ENCODE measurements at regions not wholly inside any gene's neighbourhood (a gene's known extent, or its start where the extent isn't known, plus 50 kb on each side); places are given as distances from the start of the nearest gene placed in this dataset.

GRCh38 chr3:168895419-168895818, 768.1 kb downstream of the MECOM start:
- dilution Hi-C loops (cut with HindIII; ENCODE audit: low sequenced_read_pairs, unreplicated experiment) (no loop called here), intact Hi-C loops (cut with micrococcal nuclease) (no loop called here), in situ Hi-C loops (cut with MboI; ENCODE audit: low sequenced_read_pairs) (no loop called here)
- H4K20me1 ChIP-seq (ENCODE audit: insufficient read depth, low read length) = no peaks in the 10 kb centered on the region
- H3K4me3 ChIP-seq (ENCODE audit: insufficient read depth, low read depth, low read length) = no peak overlapping the region
- no TSS peak for BruUV-seq (replicated peaks)
- no peak for DNase-seq
- H3K18ac ChIP-seq (ENCODE audit: low read depth, low read length) = no peak overlapping the region
- no peak overlapping the region for H4K8ac ChIP-seq (ENCODE audit: low read depth in 2 of 2, low read length in 2 of 2)
- no peak for TF ChIP-seq CEBPB (IDR thresholded peaks at IDR 0.05; ENCODE audit: low read depth, low read length)
- no peak for TF ChIP-seq MAZ (IDR thresholded peaks at IDR 0.05; ENCODE audit: borderline replicate concordance, low read depth, low read length)
- no peak for TF ChIP-seq ELK1 (IDR thresholded peaks at IDR 0.05; ENCODE audit: borderline replicate concordance, low read depth, low read length)
- TF ChIP-seq MAFK (IDR thresholded peaks at IDR 0.05; ENCODE audit: low read depth, low read length) = no peak
- no peak for TF ChIP-seq CTCF (conservative IDR thresholded peaks at IDR 0.05; ENCODE audit: low read depth, low read length)
- no peak for TF ChIP-seq NFE2L2 (IDR thresholded peaks at IDR 0.05; ENCODE audit: low read depth, low read length)
- TF ChIP-seq RAD21 (IDR thresholded peaks at IDR 0.05; ENCODE audit: low read length) = no peak
- no peak for TF ChIP-seq RFX5 (IDR thresholded peaks at IDR 0.05; ENCODE audit: low read depth, low read length)
- TF ChIP-seq CHD1 (IDR thresholded peaks at IDR 0.05; ENCODE audit: low read depth, low read length) = no peak
- TF ChIP-seq BHLHE40 (IDR thresholded peaks at IDR 0.05; ENCODE audit: low read depth, low read length) = no peak
- no peak for TF ChIP-seq FOS (IDR thresholded peaks at IDR 0.05; ENCODE audit: low read depth, low read length)
- TF ChIP-seq SMC3 (IDR thresholded peaks at IDR 0.05; ENCODE audit: low read depth, low read length) = no peak
- TF ChIP-seq USF2 (IDR thresholded peaks at IDR 0.05; ENCODE audit: low read depth, low read length) = no peak
- TF ChIP-seq RCOR1 (IDR thresholded peaks at IDR 0.05; ENCODE audit: insufficient replicate concordance, low read length) = no peak
- no peak overlapping the region for H3K9ac ChIP-seq (ENCODE audit: low read depth, low read length)
- H3K9me3 ChIP-seq (ENCODE audit: control insufficient read depth, insufficient read depth, low read length) = no peaks in the 10 kb centered on the region
- H3K27me3 ChIP-seq (ENCODE audit: control insufficient read depth, insufficient read depth, low read length) = no peaks in the 10 kb centered on the region
- no peak overlapping the region for H3K14ac ChIP-seq (replicated peaks; ENCODE audit: low read depth, low read length)
- no peak overlapping the region for H3K27ac ChIP-seq (ENCODE audit: insufficient read depth, low read length)
- no peak overlapping the region for H2AFZ ChIP-seq (replicated peaks; ENCODE audit: low read length, poor library complexity)
- no CpG with 5 or more reads among the region's 1 CpG for WGBS, 2 experiments (ENCODE audit: extremely low coverage in 2 of 2, insufficient read length in 1 of 2)
- no peak overlapping the region for H3K23ac ChIP-seq (ENCODE audit: low read depth, low read length)
- no peaks in the 10 kb centered on the region for H3K9me1 ChIP-seq (ENCODE audit: insufficient read depth, low read length)
- no peaks in the 10 kb centered on the region for H3K4me1 ChIP-seq (ENCODE audit: control insufficient read depth, insufficient read depth, low read length)
- H3K56ac ChIP-seq (ENCODE audit: extremely low read depth, insufficient read depth, low read length) = no peak overlapping the region
- H4K5ac ChIP-seq (ENCODE audit: low read depth, low read length) = no peak overlapping the region
- ChIA-PET POLR2A (ENCODE audit: unreplicated experiment) (no interaction called here), CTCF (interaction anchor here (0.6 kb wide), 1 partner anchor 71 kb away, joined by 3 read pairs; no protein-coding TSS in a partner anchor)
- no peaks in the 10 kb centered on the region for H3K79me1 ChIP-seq (ENCODE audit: low read depth in 1 of 2, low read length in 2 of 2)
- no peak overlapping the region for H3K4me2 ChIP-seq (ENCODE audit: low read depth, low read length)
- no peak overlapping the region for H4K91ac ChIP-seq (ENCODE audit: insufficient read depth, low read depth, low read length)
- no peak for ATAC-seq (ENCODE audit: low read depth)
- no peak overlapping the region for H2BK5ac ChIP-seq (ENCODE audit: low read depth, low read length, poor library complexity, severe bottlenecking)
- H2BK120ac ChIP-seq (ENCODE audit: low read depth, low read length) = no peak overlapping the region
- no peak overlapping the region for H2AK5ac ChIP-seq (ENCODE audit: low read depth, low read length)
- no peak overlapping the region for H2BK15ac ChIP-seq (ENCODE audit: low read depth, low read length)
- no peak overlapping the region for H3K4ac ChIP-seq (ENCODE audit: low read depth, low read length)
- no peak overlapping the region for H2BK20ac ChIP-seq (ENCODE audit: low read depth, low read length)
- H2AK9ac ChIP-seq (replicated peaks; ENCODE audit: low read depth, low read length, poor library complexity) = no peak overlapping the region
- no peaks in the 10 kb centered on the region for H3K36me3 ChIP-seq (ENCODE audit: control insufficient read depth, insufficient read depth, low read length)
